Tibial artery (tissue), 4 donors: ENCODE measurements at regions not wholly inside any gene's neighbourhood (a gene's known extent, or its start where the extent isn't known, plus 50 kb on each side); places are given as distances from the start of the nearest gene placed in this dataset.

Experiments
- DNase-seq, 2 donors: peaks; one replicate each; pipeline ENCODE4 v3.0.0-alpha.2; 2019
- H3K27ac ChIP-seq, 2 donors: fragments of 200-600 bp; sonication (generic) in 1 of 2; 1 replicate in 1 of 2; 2 replicates in 1 of 2; pipeline ENCODE4 v1.5.1; 2018 to 2019; ENCODE audit warnings: mild to moderate bottlenecking in 1 of 2
- H3K27me3 ChIP-seq, 2 donors: fragments of 200-600 bp; sonication (generic) in 1 of 2; one replicate each; pipeline versions ENCODE4 v1.5.1 to v1.6.0; 2016 to 2019
- H3K36me3 ChIP-seq, 3 donors: fragments of 200-600 bp; sonication (generic) in 2 of 3; one replicate each; pipeline ENCODE4 v1.5.1; 2016 to 2019; ENCODE audit warnings: mild to moderate bottlenecking in 2 of 3
- H3K4me1 ChIP-seq, 4 donors: fragments of 200-600 bp; sonication (generic) in 2 of 4; 1 replicate in 3 of 4; 2 replicates in 1 of 4; pipeline ENCODE4 v1.5.1; 2016 to 2019
- H3K4me3 ChIP-seq, 2 donors: fragments of 200-600 bp; sonication (generic) in 1 of 2; 1 replicate in 1 of 2; 2 replicates in 1 of 2; pipeline ENCODE4 v1.5.1; 2018 to 2019; ENCODE audit warnings: mild to moderate bottlenecking in 2 of 2
- H3K9me3 ChIP-seq, 3 donors: fragments of 200-600 bp; sonication (generic) in 1 of 3; one replicate each; pipeline ENCODE4 v1.5.1; 2016 to 2019
- CTCF ChIP-seq, 2 experiments: fragments of 200-600 bp in 1 of 2; fragments of 450-650 bp in 1 of 2; IDR thresholded peaks; one replicate each; pipeline ENCODE4 v1.5.1; 2017 to 2019; ENCODE audit warnings: antibody characterized with exemption in 2 of 2, mild to moderate bottlenecking in 1 of 2, moderate library complexity in 1 of 2
- intact Hi-C: fragments of 100-400 bp; cut with DNase I; formaldehyde crosslinking; loops from one replicate; pipeline ENCODE4 v1.15.0; 2023; ENCODE audit warnings: low total_unique reads

GRCh38 chr7:91759205-91759863 is 121.2 kb downstream of the MTERF1 start:
- DNase-seq, result no peak
- Histone ChIP-seq H3K4me1 (no peaks in the 10 kb centered on the region), H3K9me3 (peaks cover 0 to 17% (median 0%) of the 10 kb centered on the region in 3 donors), H3K27me3 (no peaks in the 10 kb centered on the region), H3K27ac (no peak overlapping the region), H3K4me3 (no peak overlapping the region), H3K36me3 (no peaks in the 10 kb centered on the region)
- TF ChIP-seq CTCF (IDR thresholded peaks at IDR 0.05), result no peak
- intact Hi-C loops, result no loop called here

GRCh38 chr7:91767820-91768219 is 112.7 kb downstream of the MTERF1 start:
- H3K27ac ChIP-seq, result no peak overlapping the region
- H3K4me3 ChIP-seq, result no peak overlapping the region
- intact Hi-C loops, result no loop called here

DNA sequence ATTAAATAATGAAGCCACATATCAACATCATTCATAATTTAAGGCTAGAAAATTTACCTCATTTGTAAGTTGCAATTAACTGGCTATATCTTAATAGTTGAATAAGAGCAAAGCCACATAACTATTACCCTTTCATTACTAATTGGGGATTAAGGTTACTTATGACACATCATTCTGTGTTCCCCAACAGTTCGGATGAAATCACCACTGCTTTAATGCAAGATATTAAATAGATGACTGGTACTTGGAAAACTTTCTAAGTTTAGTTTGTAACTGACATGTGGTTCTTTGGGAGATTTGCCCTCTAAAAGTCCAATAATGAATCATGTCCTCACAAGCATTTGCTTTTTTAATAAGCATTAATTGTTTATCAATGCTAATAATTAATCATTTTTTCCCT is 109.1 kb downstream of the MTERF1 start:
- no peak for TF ChIP-seq CTCF (IDR thresholded peaks at IDR 0.05)
- no peaks in the 10 kb centered on the region for H3K27me3 ChIP-seq
- H3K9me3 ChIP-seq, result no peaks in the 10 kb centered on the region
- H3K36me3 ChIP-seq, result no peaks in the 10 kb centered on the region
- intact Hi-C loops, result no loop called here
- H3K4me1 ChIP-seq, result peaks cover 0 to 17% (median 0%) of the 10 kb centered on the region in 4 donors
- H3K27ac ChIP-seq, result no peak overlapping the region
- no peak for DNase-seq
- no peak overlapping the region for H3K4me3 ChIP-seq

More at GRCh38 chr7:91767820-91768219, 112.7 kb downstream of the MTERF1 start:
- Histone ChIP-seq H3K27me3 (no peaks in the 10 kb centered on the region), H3K36me3 (no peaks in the 10 kb centered on the region), H3K4me1 (peaks cover 0 to 11% (median 0%) of the 10 kb centered on the region in 4 donors), H3K9me3 (peaks cover 0 to 22% (median 0%) of the 10 kb centered on the region in 3 donors)
- no peak for DNase-seq
- TF ChIP-seq CTCF (IDR thresholded peaks at IDR 0.05), result no peak

- H3K36me3 ChIP-seq, result no peaks in the 10 kb centered on the region
- no peak for DNase-seq
- no peak for TF ChIP-seq CTCF (IDR thresholded peaks at IDR 0.05)
- H3K27me3 ChIP-seq, result no peaks in the 10 kb centered on the region
- no peaks in the 10 kb centered on the region for H3K9me3 ChIP-seq
- peaks cover 0 to 18% (median 0%) of the 10 kb centered on the region in 4 donors for H3K4me1 ChIP-seq
- intact Hi-C loops, result no loop called here
- no peak overlapping the region for H3K4me3 ChIP-seq
- no peak overlapping the region for H3K27ac ChIP-seq
Observed at GRCh38 chr7:91771921-91772815, 108.3 kb downstream of the MTERF1 start.

- H3K9me3 ChIP-seq, result no peaks in the 10 kb centered on the region
- no peaks in the 10 kb centered on the region for H3K36me3 ChIP-seq
- H3K27ac ChIP-seq, result no peak overlapping the region
- H3K27me3 ChIP-seq, result no peaks in the 10 kb centered on the region
- H3K4me3 ChIP-seq, result no peak overlapping the region
- intact Hi-C loops, result no loop called here
- no peak for TF ChIP-seq CTCF (IDR thresholded peaks at IDR 0.05)
- DNase-seq, result no peak
- peaks cover 0 to 18% (median 0%) of the 10 kb centered on the region in 4 donors for H3K4me1 ChIP-seq
Observed at GRCh38 chr7:91776171-91776570, 104.3 kb downstream of the MTERF1 start.
